NOMO-1 treated with dmso at 0.1 percent for 144 hours (cell line): ENCODE measurements at regions not wholly inside any gene's neighbourhood (a gene's known extent, or its start where the extent isn't known, plus 50 kb on each side); places are given as distances from the start of the nearest gene placed in this dataset.

ENCODE experiments used
- DNase-seq: peaks from one replicate; lab custom pipeline; 2025; ENCODE audit not compliant: unreplicated experiment; lab: John Stamatoyannopoulos, UW

DNA sequence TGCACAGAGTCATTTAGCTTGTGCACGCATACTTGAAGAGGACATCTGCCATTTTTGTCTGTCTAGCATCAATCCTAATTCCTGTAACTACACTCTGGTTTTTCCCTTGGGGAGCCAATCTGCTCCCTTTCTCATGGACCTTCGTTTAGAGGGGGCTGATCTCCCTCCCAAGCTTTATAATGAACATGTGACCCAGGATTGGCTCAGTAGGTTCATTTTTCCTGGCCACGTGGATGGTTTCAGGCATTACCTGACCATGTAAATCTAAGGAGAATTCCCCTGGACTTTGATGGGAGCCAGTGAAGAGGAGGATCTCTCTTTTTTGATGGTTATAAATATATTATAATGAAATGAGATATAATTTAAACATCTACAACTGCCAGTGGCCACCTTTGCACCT is 56.8 kb upstream of the HS3ST2 start:
- no peak for DNase-seq

DNA sequence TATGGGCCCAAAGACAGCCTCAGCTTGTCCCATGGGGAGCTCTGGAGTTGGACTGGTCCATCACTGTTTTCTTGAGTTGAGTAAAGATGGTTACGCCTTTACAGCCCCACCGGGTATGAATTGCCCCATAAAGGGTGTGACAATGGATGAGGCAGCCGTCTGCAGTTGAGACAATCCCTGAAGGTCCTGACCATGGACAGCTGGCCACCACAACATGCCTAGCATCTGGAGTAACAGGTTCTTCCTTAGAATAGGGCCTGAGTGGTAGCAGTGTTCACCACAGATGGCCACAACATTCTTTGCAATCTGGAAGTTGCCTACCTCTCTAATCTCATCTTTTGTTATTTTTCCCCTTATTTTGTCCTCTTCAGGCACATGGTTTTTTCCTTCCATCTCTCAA is 51.5 kb upstream of the HS3ST2 start:
- DNase-seq = no peak

DNA sequence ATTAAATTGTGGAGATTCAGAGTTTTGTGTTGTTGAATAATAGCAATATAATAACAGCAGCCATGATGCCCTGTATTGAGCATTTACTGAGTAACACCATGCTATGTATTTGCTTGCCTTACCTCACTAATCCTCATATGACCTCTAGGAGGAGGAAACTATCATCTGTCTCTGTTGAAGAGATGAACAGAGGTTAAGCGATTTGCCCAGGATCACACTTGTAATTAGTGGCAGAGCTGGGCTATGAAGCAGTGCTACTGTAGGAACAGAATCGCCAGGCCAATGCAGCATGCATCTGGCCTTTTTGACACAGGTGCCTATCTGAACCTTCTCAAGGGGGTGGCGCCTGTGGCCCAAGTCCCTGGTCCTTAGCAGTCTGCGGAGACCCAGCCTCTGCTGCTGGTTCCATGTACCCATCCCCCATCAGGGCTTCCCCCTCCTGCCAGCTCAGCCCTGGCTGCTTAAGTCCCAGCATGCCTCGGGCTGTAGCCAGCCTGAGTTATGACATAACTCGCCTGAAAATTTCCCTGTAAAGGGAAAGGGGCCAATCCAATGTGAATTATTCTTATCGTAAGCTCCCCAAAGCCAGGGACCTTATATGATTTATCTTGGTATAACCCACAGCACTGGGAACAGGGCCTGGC is 50.4 kb upstream of the HS3ST2 start:
- DNase-seq = no peak
